ENCODE measurements at regions not wholly inside any gene's neighbourhood (a gene's known extent, or its start where the extent isn't known, plus 50 kb on each side); places are given as distances from the start of the nearest gene placed in this dataset.

DNA sequence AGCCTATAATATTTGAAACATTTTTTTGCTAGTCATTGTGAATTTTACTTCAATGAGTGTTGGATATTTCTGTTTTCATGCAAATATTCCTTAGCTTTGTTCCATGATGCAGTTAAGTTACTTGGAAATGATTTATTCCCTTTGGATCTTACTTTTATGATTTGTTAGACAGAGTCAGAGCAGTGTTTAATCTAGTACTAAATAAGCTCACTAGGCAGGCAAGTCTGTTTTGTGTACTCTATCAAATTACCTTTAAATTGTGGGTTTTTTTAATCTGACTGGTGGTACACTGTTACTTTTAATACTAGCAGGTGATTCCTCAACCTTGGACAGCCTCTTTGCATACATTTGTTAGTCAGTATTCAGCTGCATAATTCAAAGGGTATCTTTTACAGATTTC, 173.3 kb upstream of the MBNL1 start:
- TF ChIP-seq EZH2 (IDR thresholded peaks at IDR 0.05; ENCODE audit: borderline replicate concordance, low read depth, low read length, severe bottlenecking): no peak
- TF ChIP-seq, protein P1, sequence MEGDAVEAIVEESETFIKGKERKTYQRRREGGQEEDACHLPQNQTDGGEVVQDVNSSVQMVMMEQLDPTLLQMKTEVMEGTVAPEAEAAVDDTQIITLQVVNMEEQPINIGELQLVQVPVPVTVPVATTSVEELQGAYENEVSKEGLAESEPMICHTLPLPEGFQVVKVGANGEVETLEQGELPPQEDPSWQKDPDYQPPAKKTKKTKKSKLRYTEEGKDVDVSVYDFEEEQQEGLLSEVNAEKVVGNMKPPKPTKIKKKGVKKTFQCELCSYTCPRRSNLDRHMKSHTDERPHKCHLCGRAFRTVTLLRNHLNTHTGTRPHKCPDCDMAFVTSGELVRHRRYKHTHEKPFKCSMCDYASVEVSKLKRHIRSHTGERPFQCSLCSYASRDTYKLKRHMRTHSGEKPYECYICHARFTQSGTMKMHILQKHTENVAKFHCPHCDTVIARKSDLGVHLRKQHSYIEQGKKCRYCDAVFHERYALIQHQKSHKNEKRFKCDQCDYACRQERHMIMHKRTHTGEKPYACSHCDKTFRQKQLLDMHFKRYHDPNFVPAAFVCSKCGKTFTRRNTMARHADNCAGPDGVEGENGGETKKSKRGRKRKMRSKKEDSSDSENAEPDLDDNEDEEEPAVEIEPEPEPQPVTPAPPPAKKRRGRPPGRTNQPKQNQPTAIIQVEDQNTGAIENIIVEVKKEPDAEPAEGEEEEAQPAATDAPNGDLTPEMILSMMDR (IDR thresholded peaks at IDR 0.05; ENCODE audit: borderline replicate concordance, extremely low read depth, low read length, poor library complexity, severe bottlenecking): no peak

Data from DND-41 (cell line).